H9 (cell line): ENCODE measurements at regions not wholly inside any gene's neighbourhood (a gene's known extent, or its start where the extent isn't known, plus 50 kb on each side); places are given as distances from the start of the nearest gene placed in this dataset.

Source experiments
- DNase-seq: peaks from one replicate; pipeline ENCODE4 v3.0.0-alpha.2; 2017
- H2AFZ ChIP-seq: one replicate; pipeline ENCODE4 v1.6.1; 2013; ENCODE audit warnings: mild to moderate bottlenecking, low read length, control low read depth, moderate library complexity
- H2AK5ac ChIP-seq: 2 replicates; pipeline ENCODE4 v1.6.1; 2013; ENCODE audit warnings: low read length, control low read depth, mixed read lengths; ENCODE audit not compliant: insufficient read length
- H2BK120ac ChIP-seq: one replicate; pipeline ENCODE4 v1.6.1; 2013; ENCODE audit warnings: low read depth, mild to moderate bottlenecking, low read length, control low read depth, inconsistent platforms; ENCODE audit not compliant: poor library complexity, severe bottlenecking
- H2BK12ac ChIP-seq: 2 replicates; pipeline ENCODE4 v1.6.1; 2013; ENCODE audit warnings: low read length, control low read depth, mixed read lengths, low read depth; ENCODE audit not compliant: insufficient read length
- H2BK15ac ChIP-seq: 2 replicates; pipeline ENCODE4 v1.6.1; 2013; ENCODE audit warnings: low read depth, low read length, control low read depth
- H2BK20ac ChIP-seq: one replicate; pipeline ENCODE4 v1.6.1; 2013; ENCODE audit warnings: low read depth, mild to moderate bottlenecking, low read length, control low read depth, inconsistent platforms; ENCODE audit not compliant: poor library complexity, severe bottlenecking
- H2BK5ac ChIP-seq: 2 replicates; pipeline ENCODE4 v1.6.1; 2013; ENCODE audit warnings: low read length, control low read depth, mixed read lengths; ENCODE audit not compliant: insufficient read length
- H3K14ac ChIP-seq: 2 replicates; pipeline ENCODE4 v1.6.1; 2013; ENCODE audit warnings: low read length, control low read depth; ENCODE audit not compliant: insufficient read depth
- H3K18ac ChIP-seq: 2 replicates; pipeline ENCODE4 v1.6.1; 2013; ENCODE audit warnings: low read depth, mild to moderate bottlenecking, mixed read lengths, low read length, control low read depth; ENCODE audit not compliant: insufficient read length
- H3K23ac ChIP-seq: 2 replicates; pipeline ENCODE4 v1.6.1; 2013; ENCODE audit warnings: low read length, control low read depth, mixed read lengths, low read depth; ENCODE audit not compliant: insufficient read length
- H3K23me2 ChIP-seq: 2 replicates; pipeline ENCODE4 v1.6.1; 2013; ENCODE audit warnings: low read depth, mild to moderate bottlenecking, mixed read lengths, low read length, control low read depth; ENCODE audit not compliant: insufficient read length, poor library complexity, severe bottlenecking
- H3K27ac ChIP-seq: 2 replicates; pipeline ENCODE4 v1.5.1; 2013; ENCODE audit warnings: low read length, control low read depth, mixed read lengths, low read depth; ENCODE audit not compliant: insufficient read length
- H3K27me3 ChIP-seq: 2 replicates; pipeline ENCODE4 v1.6.1; 2013; ENCODE audit warnings: low read length, control low read depth, inconsistent platforms; ENCODE audit not compliant: insufficient read depth
- H3K4ac ChIP-seq: 2 replicates; pipeline ENCODE4 v1.6.1; 2013; ENCODE audit warnings: low read depth, mild to moderate bottlenecking, control low read depth, inconsistent platforms, low read length, moderate library complexity
- H3K4me1 ChIP-seq: 2 replicates; pipeline ENCODE4 v1.6.1; 2013; ENCODE audit warnings: low read length, control low read depth, inconsistent platforms; ENCODE audit not compliant: insufficient read depth
- H3K4me2 ChIP-seq: 2 replicates; pipeline ENCODE4 v1.6.1; 2013; ENCODE audit warnings: low read length, control low read depth, mixed read lengths; ENCODE audit not compliant: insufficient read length, insufficient read depth
- H3K56ac ChIP-seq: 2 replicates; pipeline ENCODE4 v1.6.1; 2013; ENCODE audit warnings: low read depth, mild to moderate bottlenecking, mixed read lengths, low read length, control low read depth; ENCODE audit not compliant: insufficient read length
- H3K79me1 ChIP-seq: 2 replicates; pipeline ENCODE4 v1.6.1; 2013; ENCODE audit warnings: low read depth, mild to moderate bottlenecking, moderate library complexity, low read length, control low read depth, inconsistent platforms; ENCODE audit not compliant: insufficient read depth, poor library complexity, severe bottlenecking
- H3K79me2 ChIP-seq: 2 replicates; pipeline ENCODE4 v1.6.1; 2013; ENCODE audit warnings: low read length, control low read depth, inconsistent platforms; ENCODE audit not compliant: insufficient read depth
- H3K9ac ChIP-seq: 2 replicates; pipeline ENCODE4 v1.6.1; 2013; ENCODE audit warnings: low read length, control low read depth, mixed read lengths; ENCODE audit not compliant: insufficient read length; ENCODE audit errors: extremely low read depth
- H3K9me3 ChIP-seq: one replicate; pipeline ENCODE4 v1.6.1; 2013; ENCODE audit warnings: low read depth, low read length, inconsistent platforms; ENCODE audit not compliant: control insufficient read depth
- H3T11ph ChIP-seq: one replicate; pipeline ENCODE4 v1.6.1; 2013; ENCODE audit warnings: mild to moderate bottlenecking, low read length, control low read depth, inconsistent platforms
- H4K20me1 ChIP-seq: one replicate; pipeline ENCODE4 v1.6.1; 2013; ENCODE audit not compliant: control insufficient read depth, insufficient read length, insufficient read depth
- H4K5ac ChIP-seq: 2 replicates; pipeline ENCODE4 v1.6.1; 2013; ENCODE audit warnings: low read depth, mild to moderate bottlenecking, mixed read lengths, low read length, control low read depth; ENCODE audit not compliant: insufficient read length
- H4K8ac ChIP-seq: replicated peaks from 2 replicates; pipeline ENCODE4 v1.6.1; 2013; ENCODE audit warnings: low read length, control low read depth, mixed read lengths, low read depth; ENCODE audit not compliant: insufficient read length
- H4K91ac ChIP-seq: 2 replicates; pipeline ENCODE4 v1.6.1; 2013; ENCODE audit warnings: low read depth, mild to moderate bottlenecking, moderate library complexity, mixed read lengths, low read length, control low read depth; ENCODE audit not compliant: insufficient read length
- H3K27ac Mint-ChIP-seq, 3 experiments: 2 replicates in 2 of 3; 3 replicates in 1 of 3; pipeline ENCODE4 v1.8.0; 2020 to 2021; ENCODE audit warnings: mixed read lengths in 3 of 3, mild to moderate bottlenecking in 1 of 3, moderate library complexity in 1 of 3
- H3K27me3 Mint-ChIP-seq: 2 replicates; pipeline ENCODE4 v1.8.0; 2021; ENCODE audit warnings: low read depth, mild to moderate bottlenecking, moderate library complexity, mixed read lengths
- H3K36me3 Mint-ChIP-seq, 3 experiments: 2 replicates in 2 of 3; 3 replicates in 1 of 3; pipeline ENCODE4 v1.8.0; 2020 to 2021; ENCODE audit warnings: low read depth in 3 of 3, mixed read lengths in 3 of 3; ENCODE audit not compliant: insufficient read depth in 1 of 3
- H3K4me1 Mint-ChIP-seq, 2 experiments: 2 replicates each; pipeline ENCODE4 v1.8.0; 2020; ENCODE audit warnings: mixed read lengths in 2 of 2
- H3K4me3 Mint-ChIP-seq, 2 experiments: 2 replicates in 1 of 2; 3 replicates in 1 of 2; pipeline ENCODE4 v1.8.0; 2020 to 2021; ENCODE audit warnings: mild to moderate bottlenecking in 2 of 2, mixed read lengths in 2 of 2, moderate library complexity in 1 of 2
- H3K9me3 Mint-ChIP-seq, 2 experiments: 2 replicates in 1 of 2; 3 replicates in 1 of 2; pipeline ENCODE4 v1.8.0; 2020; ENCODE audit warnings: mild to moderate bottlenecking in 2 of 2, mixed read lengths in 2 of 2, moderate library complexity in 1 of 2
- WGBS: extraction: QIAGEN DNeasy Blood & Tissue Kit; methylation state at CpG from one replicate; pipeline ENCODE4 v1.1.7; 2013; ENCODE audit warnings: missing lambda C conversion rate, low lambda C conversion rate, mixed read lengths; ENCODE audit not compliant: insufficient read length; ENCODE audit errors: extremely low coverage; 5-methylcytosine and 5-hydroxymethylcytosine counted together
- TF ChIP-seq, protein P1 (sequence below): fragments of 200-600 bp; sonication (generic); conservative IDR thresholded peaks from 3 replicates; pipeline ENCODE4 v1.8.0; 2021; ENCODE audit warnings: antibody characterized with exemption, mild to moderate bottlenecking

DNA sequence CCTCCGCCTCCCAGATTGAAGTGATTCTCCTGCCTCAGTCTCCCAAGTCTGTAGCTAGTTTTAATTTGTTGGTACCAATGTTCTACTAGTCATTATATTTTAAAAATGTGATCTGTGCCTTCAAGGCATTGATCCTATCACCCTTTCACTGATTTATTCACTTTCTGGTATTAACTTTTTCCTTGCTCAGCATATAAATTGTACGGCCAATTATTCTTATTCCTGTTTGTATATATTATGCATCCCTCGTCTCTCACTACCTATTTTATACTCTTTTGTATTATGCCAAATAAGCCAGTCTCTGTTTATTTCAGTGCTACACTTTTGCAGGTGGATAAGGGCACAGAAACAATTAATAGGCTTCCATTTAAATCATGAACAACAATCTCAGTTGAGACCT is 620.2 kb upstream of the BCHE start:
- Histone ChIP-seq H4K91ac (no peak overlapping the region), H4K20me1 (no peaks in the 10 kb centered on the region), H3K9me3 (no peaks in the 10 kb centered on the region), H3K79me2 (no peaks in the 10 kb centered on the region), H4K8ac (no peak overlapping the region), H3T11ph (no peak overlapping the region), H3K14ac (no peak overlapping the region), H2BK5ac (no peak overlapping the region), H4K5ac (no peak overlapping the region), H2BK120ac (no peak overlapping the region), H3K23ac (no peak overlapping the region), H3K4ac (no peak overlapping the region), H2BK12ac (no peak overlapping the region), H3K27me3 (no peaks in the 10 kb centered on the region), H3K56ac (no peak overlapping the region), H3K23me2 (no peaks in the 10 kb centered on the region), H2BK15ac (no peak overlapping the region), H3K18ac (no peak overlapping the region), H2AK5ac (no peak overlapping the region), H3K4me2 (no peak overlapping the region), H3K27ac (no peak overlapping the region), H3K9ac (no peak overlapping the region), H2BK20ac (no peak overlapping the region), H3K4me1 (no peaks in the 10 kb centered on the region), H3K79me1 (no peaks in the 10 kb centered on the region), H2AFZ (no peak overlapping the region)
- Mint-ChIP-seq H3K9me3 (no peaks in the 10 kb centered on the region), H3K4me3 (no peak overlapping the region), H3K4me1 (no peaks in the 10 kb centered on the region), H3K27ac (no peak overlapping the region), H3K27me3 (no peaks in the 10 kb centered on the region), H3K36me3 (no peaks in the 10 kb centered on the region)
- TF ChIP-seq, protein P1, sequence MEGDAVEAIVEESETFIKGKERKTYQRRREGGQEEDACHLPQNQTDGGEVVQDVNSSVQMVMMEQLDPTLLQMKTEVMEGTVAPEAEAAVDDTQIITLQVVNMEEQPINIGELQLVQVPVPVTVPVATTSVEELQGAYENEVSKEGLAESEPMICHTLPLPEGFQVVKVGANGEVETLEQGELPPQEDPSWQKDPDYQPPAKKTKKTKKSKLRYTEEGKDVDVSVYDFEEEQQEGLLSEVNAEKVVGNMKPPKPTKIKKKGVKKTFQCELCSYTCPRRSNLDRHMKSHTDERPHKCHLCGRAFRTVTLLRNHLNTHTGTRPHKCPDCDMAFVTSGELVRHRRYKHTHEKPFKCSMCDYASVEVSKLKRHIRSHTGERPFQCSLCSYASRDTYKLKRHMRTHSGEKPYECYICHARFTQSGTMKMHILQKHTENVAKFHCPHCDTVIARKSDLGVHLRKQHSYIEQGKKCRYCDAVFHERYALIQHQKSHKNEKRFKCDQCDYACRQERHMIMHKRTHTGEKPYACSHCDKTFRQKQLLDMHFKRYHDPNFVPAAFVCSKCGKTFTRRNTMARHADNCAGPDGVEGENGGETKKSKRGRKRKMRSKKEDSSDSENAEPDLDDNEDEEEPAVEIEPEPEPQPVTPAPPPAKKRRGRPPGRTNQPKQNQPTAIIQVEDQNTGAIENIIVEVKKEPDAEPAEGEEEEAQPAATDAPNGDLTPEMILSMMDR, result no peak
- DNase-seq, result no peak
- no CpG with 5 or more reads among the region's 3 CpGs for WGBS
